ENCODE measurements at regions not wholly inside any gene's neighbourhood (a gene's known extent, or its start where the extent isn't known, plus 50 kb on each side); places are given as distances from the start of the nearest gene placed in this dataset.

- H3K4me1 ChIP-seq, result no peaks in the 10 kb centered on the region
- H3K36me3 ChIP-seq, result no peaks in the 10 kb centered on the region
- DNase-seq, result no peak
- intact Hi-C loops (cut with DNase I), result no loop called here
- no peaks in the 10 kb centered on the region for H3K9me3 ChIP-seq
- H3K27ac ChIP-seq, result no peak overlapping the region
- no peaks in the 10 kb centered on the region for H3K27me3 ChIP-seq
- no peak for ATAC-seq
- TF ChIP-seq CTCF (IDR thresholded peaks at IDR 0.05), result no peak
- H3K4me3 ChIP-seq, result no peak overlapping the region
Observed at GRCh38 chr5:154134499-154134898, 56.0 kb upstream of the GALNT10 start.

- H3K4me3 ChIP-seq, result no peak overlapping the region
- DNase-seq, result no peak
Observed at GRCh38 chr5:154135125-154135817, 55.3 kb upstream of the GALNT10 start.

GRCh38 chr5:154136141-154136540 lies 54.4 kb upstream of the GALNT10 start:
- Histone ChIP-seq H3K9me3 (no peaks in the 10 kb centered on the region), H3K27me3 (no peaks in the 10 kb centered on the region), H3K36me3 (no peaks in the 10 kb centered on the region), H3K4me3 (no peak overlapping the region), H3K4me1 (peaks cover 4% of the 10 kb centered on the region), H3K27ac (no peak overlapping the region)
- DNase-seq (no peak), ATAC-seq (no peak)
- intact Hi-C loops (cut with DNase I), result no loop called here
- no peak for TF ChIP-seq CTCF (IDR thresholded peaks at IDR 0.05)

More at GRCh38 chr5:154135125-154135817, 55.3 kb upstream of the GALNT10 start:
- no peak for ATAC-seq
- intact Hi-C loops (cut with DNase I), result no loop called here
- no peaks in the 10 kb centered on the region for H3K4me1 ChIP-seq
- H3K27me3 ChIP-seq, result no peaks in the 10 kb centered on the region
- no peak overlapping the region for H3K27ac ChIP-seq
- no peak for TF ChIP-seq CTCF (IDR thresholded peaks at IDR 0.05)
- H3K36me3 ChIP-seq, result no peaks in the 10 kb centered on the region
- H3K9me3 ChIP-seq, result no peaks in the 10 kb centered on the region

- no peak for DNase-seq
Observed at GRCh38 chr5:154138701-154139100, 51.8 kb upstream of the GALNT10 start.

GRCh38 chr5:154140381-154140780 lies 50.2 kb upstream of the GALNT10 start:
- Histone ChIP-seq H3K4me3 (no peak overlapping the region), H3K9me3 (no peaks in the 10 kb centered on the region), H3K4me1 (peaks cover 8% of the 10 kb centered on the region), H3K27me3 (no peaks in the 10 kb centered on the region), H3K27ac (no peak overlapping the region), H3K36me3 (no peaks in the 10 kb centered on the region)
- no peak for ATAC-seq
- TF ChIP-seq CTCF (IDR thresholded peaks at IDR 0.05), result no peak
- intact Hi-C loops (cut with DNase I), result no loop called here
- DNase-seq, result no peak

More at GRCh38 chr5:154138701-154139100, 51.8 kb upstream of the GALNT10 start:
- intact Hi-C loops (cut with DNase I), result no loop called here
- Histone ChIP-seq H3K4me3 (no peak overlapping the region), H3K9me3 (no peaks in the 10 kb centered on the region), H3K36me3 (no peaks in the 10 kb centered on the region), H3K4me1 (peaks cover 8% of the 10 kb centered on the region), H3K27me3 (no peaks in the 10 kb centered on the region), H3K27ac (no peak overlapping the region)
- peak; percentile 21 for ATAC-seq
- no peak for TF ChIP-seq CTCF (IDR thresholded peaks at IDR 0.05)
